Fibroblast of the aortic adventitia (primary cell): ENCODE measurements at regions not wholly inside any gene's neighbourhood (a gene's known extent, or its start where the extent isn't known, plus 50 kb on each side); places are given as distances from the start of the nearest gene placed in this dataset.

Experiments
- DNase-seq: peaks from one replicate; pipeline ENCODE4 v3.0.0-alpha.2; 2010; ENCODE audit warnings: low read depth
- H3K4me3 ChIP-seq: 2 replicates; pipeline ENCODE4 v1.5.1; 2011; ENCODE audit warnings: low read depth, mild to moderate bottlenecking, control low read depth, low read length, moderate library complexity
- TF ChIP-seq, protein P1 (sequence below): IDR thresholded peaks from 2 replicates; pipeline ENCODE4 v1.5.1; 2011; ENCODE audit warnings: mild to moderate bottlenecking, low read length, control low read depth, inconsistent platforms; ENCODE audit not compliant: insufficient read depth

DNA sequence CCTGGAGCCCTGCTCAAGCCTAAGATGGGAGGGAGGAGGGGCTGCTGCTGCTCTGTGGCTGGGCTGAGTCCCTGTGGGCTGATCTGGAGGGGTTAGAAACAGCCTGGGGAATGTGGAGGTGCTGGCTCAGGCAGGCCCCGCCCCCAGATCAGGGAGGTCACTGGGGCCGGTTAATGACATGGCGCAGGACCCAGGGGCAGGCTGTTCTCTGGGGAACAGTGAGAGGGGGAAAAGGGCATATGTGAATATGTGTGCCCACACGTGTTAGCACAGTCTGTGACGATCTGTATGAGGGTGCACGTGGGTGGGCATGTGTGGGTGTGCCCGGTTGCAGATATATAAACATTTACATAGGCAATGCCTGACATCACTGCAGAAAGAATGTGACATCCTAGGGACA, 143.5 kb downstream of the MIAT start:
- no peak for DNase-seq
- TF ChIP-seq, protein P1, sequence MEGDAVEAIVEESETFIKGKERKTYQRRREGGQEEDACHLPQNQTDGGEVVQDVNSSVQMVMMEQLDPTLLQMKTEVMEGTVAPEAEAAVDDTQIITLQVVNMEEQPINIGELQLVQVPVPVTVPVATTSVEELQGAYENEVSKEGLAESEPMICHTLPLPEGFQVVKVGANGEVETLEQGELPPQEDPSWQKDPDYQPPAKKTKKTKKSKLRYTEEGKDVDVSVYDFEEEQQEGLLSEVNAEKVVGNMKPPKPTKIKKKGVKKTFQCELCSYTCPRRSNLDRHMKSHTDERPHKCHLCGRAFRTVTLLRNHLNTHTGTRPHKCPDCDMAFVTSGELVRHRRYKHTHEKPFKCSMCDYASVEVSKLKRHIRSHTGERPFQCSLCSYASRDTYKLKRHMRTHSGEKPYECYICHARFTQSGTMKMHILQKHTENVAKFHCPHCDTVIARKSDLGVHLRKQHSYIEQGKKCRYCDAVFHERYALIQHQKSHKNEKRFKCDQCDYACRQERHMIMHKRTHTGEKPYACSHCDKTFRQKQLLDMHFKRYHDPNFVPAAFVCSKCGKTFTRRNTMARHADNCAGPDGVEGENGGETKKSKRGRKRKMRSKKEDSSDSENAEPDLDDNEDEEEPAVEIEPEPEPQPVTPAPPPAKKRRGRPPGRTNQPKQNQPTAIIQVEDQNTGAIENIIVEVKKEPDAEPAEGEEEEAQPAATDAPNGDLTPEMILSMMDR = no peak
- H3K4me3 ChIP-seq = no peak overlapping the region

DNA sequence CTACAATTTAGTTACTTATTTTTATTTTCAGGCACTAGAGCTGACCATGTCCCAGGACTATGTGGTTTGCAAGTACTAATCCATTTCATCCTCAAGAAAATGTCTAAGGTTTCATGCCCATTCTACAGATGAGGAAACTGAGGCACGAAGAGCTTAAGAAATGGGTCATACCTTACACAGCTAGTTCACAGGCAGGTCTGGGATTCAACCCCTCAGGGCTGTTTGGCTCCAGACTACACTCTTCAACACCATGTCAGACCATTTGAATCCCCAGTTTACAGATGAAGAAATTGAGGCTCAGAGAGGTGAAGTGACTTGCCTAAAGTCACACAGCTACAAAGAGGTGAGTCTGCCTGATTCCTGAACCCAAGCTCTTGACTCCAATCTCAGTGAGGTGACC, 144.1 kb downstream of the MIAT start:
- no peak overlapping the region for H3K4me3 ChIP-seq
- TF ChIP-seq, protein P1 = no peak
- no peak for DNase-seq

DNA sequence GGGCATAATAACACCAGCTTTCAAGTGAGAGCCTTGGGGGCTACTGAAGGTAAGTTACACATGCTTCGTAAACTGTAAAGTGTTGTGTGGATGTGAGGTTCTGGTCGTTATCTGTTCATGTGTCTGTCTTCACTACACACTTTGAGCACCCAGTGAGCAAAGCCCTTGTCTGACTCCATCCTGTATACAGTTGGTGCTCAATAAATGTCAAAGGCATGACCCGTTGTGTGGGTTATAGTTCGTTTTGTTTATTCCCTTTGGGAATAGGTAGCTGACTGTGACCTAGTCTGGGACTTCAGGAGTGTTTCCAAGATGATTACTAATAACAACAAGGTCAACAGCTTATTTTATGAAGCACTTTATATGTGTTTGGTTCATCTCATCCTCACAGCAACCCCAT, 146.9 kb downstream of the MIAT start:
- no peak for DNase-seq
- TF ChIP-seq, protein P1 = no peak

DNA sequence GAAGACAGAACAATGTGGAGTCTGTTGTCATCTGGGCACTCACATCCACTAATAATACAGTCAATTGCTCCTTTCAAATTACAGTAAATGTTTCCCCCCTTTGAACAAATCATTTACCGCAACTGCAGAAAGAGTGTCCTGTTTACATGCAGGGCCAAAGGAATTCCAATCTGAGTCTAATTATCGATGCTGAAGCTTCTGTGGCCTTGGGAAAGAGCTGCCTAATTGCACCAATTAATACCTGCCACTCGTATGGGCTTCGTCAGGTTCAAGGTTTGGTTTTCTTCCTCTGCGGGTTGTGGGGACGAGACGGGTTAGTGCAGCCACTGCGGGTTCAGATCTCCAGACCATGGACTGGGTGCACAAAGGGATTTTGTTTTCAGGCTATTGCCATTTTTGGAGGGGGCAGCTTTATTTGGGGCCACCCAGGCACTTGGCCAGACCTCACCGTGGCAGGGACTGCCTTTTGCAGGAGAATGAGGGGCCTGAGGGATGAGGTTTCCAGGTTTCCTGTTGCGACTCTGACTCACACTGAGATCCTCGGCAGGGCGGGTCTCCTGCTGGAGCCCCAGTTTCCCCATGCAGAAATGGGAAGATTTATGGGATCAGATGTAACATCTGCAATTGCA, 147.6 kb downstream of the MIAT start:
- TF ChIP-seq, protein P1 = no peak
- no peak overlapping the region for H3K4me3 ChIP-seq
- DNase-seq = no peak

More for the DNA sequence above, 146.9 kb downstream of the MIAT start:
- no peak overlapping the region for H3K4me3 ChIP-seq

DNA sequence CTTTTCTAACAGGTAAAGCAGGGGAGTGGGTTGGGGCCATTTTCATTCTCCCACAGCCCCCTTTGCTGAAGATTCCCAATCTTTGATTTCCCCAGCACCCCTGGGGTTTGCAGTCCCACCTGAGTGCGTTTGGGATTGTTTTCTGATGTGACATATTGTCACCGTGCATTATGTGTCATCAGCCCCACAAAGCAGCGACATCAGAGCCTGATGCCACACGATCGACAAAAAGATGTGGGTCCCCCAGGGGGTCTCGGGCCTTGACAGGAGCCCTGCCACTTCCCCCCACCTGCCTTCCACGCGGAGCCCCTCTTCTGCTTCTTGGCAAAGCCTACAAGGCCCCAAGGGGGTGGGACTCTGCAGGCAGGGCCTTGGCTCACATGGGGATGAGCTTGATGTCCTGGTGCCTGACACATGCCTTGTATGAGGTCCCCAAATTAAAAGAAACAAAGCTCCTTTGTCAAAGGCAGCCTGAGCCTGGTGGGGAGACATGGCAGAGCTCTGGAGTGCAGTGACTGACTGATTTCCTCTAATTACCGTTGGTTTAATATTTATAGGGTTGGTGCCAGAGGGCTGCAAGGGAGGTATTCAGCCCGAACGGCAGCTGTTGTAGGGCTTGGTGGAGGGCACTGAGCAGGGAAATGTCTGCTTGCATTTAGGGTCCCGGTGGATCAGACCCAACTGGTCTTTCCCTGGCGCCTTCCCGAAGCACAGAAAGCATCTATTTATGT, 149.2 kb downstream of the MIAT start:
- no peak for DNase-seq
- TF ChIP-seq, protein P1 = no peak
- no peak overlapping the region for H3K4me3 ChIP-seq

DNA sequence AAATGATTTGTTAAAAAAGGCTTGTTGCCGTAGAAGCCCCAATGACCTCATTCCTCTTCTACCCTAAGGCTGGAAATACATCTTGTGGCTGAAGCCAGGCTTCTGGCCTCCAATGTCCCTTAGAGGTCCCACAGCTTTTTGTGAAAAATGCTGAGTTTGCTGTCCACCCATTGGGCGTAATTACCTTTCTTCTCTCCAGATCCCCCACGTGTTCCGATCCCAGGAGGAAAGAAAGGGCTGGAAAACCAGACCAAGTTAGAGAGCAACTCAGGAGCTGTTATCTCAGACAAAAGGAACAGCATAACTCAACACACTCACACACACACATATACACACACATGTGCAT, 154.2 kb downstream of the MIAT start:
- no peak overlapping the region for H3K4me3 ChIP-seq
- TF ChIP-seq, protein P1 = no peak
- DNase-seq = no peak

DNA sequence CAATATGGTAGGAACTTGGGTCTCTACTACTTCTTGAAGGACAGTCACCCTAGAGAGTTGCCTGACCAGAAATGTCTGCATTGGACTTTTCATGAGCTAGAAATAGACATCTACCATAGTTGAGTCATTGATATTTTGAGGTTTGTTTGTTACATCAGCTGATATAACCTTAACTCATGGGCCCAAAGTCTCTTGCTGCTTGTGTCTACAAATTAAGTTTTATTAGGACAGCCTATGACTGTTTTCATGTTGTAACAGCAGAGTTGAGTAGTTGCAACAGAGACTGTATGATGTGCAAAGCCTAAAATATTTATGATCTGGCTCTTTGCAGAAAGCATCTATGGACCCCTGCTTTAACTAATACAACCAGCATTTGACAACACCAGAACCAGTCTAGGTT, 155.3 kb downstream of the MIAT start:
- TF ChIP-seq, protein P1 = no peak

More for the DNA sequence above, 155.3 kb downstream of the MIAT start:
- DNase-seq = no peak
- H3K4me3 ChIP-seq = no peak overlapping the region
